ENCODE measurements at regions not wholly inside any gene's neighbourhood (a gene's known extent, or its start where the extent isn't known, plus 50 kb on each side); places are given as distances from the start of the nearest gene placed in this dataset.
"Not testable (repeated sequence)": the region's sequence is repeated elsewhere in the genome, so short reads cannot be mapped to it uniquely, and the experiment has no call there.

DNA sequence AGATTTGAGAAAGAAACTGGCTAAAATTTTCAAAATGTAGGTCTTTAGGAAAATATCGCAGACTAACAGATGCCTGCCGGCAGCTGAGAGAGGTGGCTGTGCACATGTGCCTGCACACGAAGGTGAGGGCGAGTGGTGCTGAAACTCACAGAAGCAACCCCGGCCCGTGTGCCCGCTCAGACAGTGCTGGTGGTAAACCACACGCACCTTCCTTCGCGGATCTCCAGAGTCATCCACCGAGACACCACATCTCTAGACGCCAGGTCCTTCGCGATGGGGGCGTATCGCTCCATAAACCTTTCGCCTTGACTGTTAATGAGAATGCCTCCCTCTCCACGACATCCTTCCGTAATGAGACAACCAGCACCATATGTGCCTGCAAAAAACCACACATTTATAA is 68.5 kb upstream of the TNK2 start:
- DNase-seq (ENCODE audit: extremely low read depth in 1 of 2, low read depth in 1 of 2): not testable (repeated sequence)

DNA sequence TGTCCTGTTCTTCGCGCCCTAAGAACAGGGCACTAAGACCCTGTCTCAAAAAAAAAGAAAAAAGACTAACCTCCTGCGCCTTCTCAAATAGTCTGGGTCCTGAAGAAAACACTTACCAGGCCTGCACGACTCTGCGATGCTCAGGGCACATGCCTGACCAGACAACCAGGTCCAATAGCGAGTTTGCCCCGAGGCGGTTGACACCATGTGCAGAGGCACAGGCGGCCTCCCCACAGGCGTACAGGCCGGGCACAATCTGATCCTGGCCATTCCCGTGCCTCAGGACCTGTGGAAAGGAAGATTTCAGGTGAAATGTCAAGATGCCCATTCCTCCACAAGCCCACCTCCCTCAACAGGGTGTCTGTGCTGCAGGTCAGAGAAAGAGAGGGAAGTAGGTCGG is 65.9 kb upstream of the TNK2 start:
- DNase-seq (ENCODE audit: extremely low read depth in 1 of 2, low read depth in 1 of 2): not testable (repeated sequence)

DNA sequence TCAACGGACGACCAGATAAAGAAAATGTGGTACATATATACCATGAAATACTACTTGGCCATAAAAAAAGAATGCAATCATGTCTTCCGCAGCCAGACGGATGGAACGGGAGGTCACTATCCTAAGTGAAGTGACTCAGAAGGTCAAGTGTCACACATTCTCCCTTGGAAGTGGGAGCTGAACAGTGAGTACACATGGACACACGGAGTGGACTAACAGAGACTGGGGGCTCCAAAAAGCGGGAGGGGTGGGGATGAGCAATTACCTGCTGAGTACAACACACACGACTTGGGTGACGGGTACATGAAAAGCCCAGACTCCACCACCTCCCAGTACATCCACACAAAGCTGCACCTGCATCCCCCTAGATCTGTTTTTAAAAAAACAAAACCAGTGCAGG is 62.5 kb upstream of the TNK2 start:
- not testable (repeated sequence) for DNase-seq (ENCODE audit: extremely low read depth in 1 of 2, low read depth in 1 of 2)

- not testable (repeated sequence) for DNase-seq (ENCODE audit: extremely low read depth in 1 of 2, low read depth in 1 of 2)
Measured at GRCh38 chr3:195969838-195970776, 61.8 kb upstream of the TNK2 start.

- DNase-seq (ENCODE audit: extremely low read depth in 1 of 2, low read depth in 1 of 2): not testable (repeated sequence)
Measured at GRCh38 chr3:195969341-195969740, 61.0 kb upstream of the TNK2 start.

GRCh38 chr3:195968104-195968503 is 59.8 kb upstream of the TNK2 start:
- DNase-seq (ENCODE audit: extremely low read depth in 1 of 2, low read depth in 1 of 2): not testable (repeated sequence)

DNA sequence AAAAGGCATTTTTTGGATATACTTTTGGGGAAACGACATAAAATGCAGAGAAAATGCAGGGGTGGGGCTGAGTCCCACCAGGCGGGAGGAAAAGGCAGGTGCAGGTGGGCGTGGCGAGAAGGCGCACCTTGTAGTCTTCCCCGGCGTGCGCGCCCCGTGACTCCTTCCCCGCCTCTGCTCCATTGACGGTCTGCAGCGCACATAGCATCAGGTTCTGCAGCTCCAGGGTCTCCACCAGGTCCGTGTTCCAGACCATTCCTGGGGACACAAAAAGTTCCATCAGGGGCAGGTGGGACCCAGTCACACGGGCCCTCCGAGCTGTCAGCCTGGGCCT is 59.0 kb upstream of the TNK2 start:
- DNase-seq (ENCODE audit: extremely low read depth in 1 of 2, low read depth in 1 of 2): not testable (repeated sequence)

DNA sequence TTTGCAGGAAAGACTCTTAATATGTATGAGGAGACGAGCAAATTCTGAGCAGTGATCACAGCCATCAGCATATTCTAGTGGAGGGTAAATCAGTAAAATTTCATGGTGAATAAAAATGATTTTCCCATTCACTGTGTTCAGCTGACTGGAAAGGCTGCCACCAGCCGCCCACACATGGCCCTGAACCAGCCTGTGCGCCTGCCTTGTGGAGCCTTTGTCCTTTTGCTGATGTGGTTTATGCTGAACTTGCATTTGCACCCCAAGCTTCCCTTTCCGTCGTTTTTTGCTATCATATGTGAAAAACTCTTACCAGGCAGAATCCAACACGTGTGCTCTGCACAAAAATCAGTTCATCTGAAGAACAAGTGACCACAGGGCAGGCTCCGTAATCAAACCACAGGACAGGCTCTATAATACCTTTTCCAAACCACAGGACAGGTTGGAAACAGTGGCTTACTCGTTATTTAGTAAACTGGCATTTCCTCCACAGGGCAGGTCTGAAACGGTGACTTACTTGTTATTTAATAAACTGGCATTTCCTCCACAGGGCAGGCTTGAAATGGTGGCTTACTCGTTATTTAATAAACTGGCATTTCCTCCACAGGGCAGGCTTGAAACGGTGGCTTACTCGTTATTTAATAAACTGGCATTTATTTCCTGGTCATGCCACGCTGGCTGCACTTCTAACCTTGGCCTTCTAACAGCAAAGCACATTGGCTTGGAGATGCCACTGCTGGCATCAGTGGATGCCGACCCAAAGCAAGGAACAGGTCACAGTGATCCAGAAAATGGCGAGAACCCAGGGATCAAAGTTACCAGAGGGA is 58.4 kb upstream of the TNK2 start:
- not testable (repeated sequence) for DNase-seq (ENCODE audit: extremely low read depth in 1 of 2, low read depth in 1 of 2)

DNA sequence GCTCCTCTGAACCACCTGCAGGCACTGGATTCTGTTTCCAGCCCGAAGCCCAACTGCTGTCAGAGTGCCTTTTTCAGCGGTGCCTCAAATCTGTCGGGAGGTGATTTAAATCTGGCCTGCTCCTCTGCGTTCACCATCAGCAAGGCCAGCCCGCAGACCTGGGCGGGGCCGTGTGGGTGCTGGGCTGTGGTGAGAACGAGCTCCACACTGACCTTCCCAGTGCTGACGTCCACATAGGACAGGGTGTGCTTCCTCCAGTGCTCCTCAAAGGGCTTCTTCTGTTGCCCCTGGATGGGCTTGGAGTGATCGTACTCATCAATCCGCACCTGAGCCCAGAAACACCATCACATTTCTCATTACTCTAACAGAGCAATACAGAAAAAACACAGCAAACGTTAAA is 56.9 kb upstream of the TNK2 start:
- not testable (repeated sequence) for DNase-seq (ENCODE audit: extremely low read depth in 1 of 2, low read depth in 1 of 2)

GRCh38 chr3:195964318-195965107 is 56.2 kb upstream of the TNK2 start:
- DNase-seq (ENCODE audit: extremely low read depth in 1 of 2, low read depth in 1 of 2): not testable (repeated sequence)

- not testable (repeated sequence) for DNase-seq (ENCODE audit: extremely low read depth in 1 of 2, low read depth in 1 of 2)
Measured at GRCh38 chr3:195962222-195962621, 53.9 kb upstream of the TNK2 start.

GRCh38 chr3:195960971-195961775 is 52.8 kb upstream of the TNK2 start:
- peak in 1 of 2 donors; percentile 35 for DNase-seq (ENCODE audit: extremely low read depth in 1 of 2, low read depth in 1 of 2)

DNA sequence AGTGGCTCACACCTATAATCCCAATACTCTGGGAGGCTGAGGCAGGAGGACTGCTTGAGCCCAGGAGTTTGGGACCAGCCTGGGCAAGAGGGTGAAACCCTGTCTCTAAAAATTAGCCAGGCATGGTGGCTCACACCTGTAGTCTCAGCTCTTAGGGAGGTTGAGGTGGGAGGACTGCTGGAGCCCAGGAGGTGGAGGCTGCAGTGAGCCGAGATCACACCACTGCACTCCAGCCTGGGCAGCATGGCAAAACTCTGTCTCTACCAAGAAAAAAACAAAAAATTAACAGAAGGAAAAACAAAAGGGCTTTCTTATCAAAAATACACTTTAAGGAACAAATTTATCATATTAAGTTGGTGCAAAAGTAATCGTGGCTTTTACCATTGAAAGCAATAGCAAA is 51.8 kb upstream of the TNK2 start:
- not testable (repeated sequence) for DNase-seq (ENCODE audit: extremely low read depth in 1 of 2, low read depth in 1 of 2)

DNA sequence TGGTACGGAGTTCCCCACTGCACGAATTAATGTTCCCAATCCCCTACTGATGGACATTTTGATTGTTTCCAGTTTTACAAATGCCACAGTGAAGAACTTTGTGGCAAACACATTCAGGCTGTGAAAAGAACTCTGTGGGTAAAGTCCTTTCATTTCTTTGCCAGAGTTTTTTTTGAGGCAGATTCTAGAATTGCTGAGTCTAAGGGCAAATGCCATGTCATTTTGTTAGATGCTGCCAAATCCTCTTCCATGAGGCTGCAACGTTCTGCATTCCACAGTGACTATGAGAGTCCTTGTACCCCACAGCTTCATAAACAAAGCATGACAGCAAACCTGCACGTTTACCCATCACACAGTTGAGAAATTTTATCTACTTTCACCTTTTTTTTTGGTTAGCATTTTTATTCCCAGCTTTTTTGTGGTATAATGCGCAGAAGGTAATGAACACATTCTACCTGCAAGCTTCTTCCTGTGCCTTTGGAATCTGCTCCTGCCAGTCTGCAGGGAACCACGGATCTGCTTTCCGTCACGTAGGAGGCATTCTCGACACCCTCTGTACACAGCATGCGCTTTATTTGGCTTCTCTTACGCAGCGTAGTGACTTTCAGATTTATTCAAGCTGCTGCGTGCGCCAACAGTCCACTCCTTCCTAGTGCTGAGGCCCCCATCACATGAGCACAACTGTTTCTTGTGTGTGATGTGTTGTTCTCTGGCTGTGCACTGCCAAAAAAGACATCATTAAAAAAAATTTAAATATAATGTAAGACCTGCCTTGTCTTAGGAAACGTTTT is 51.2 kb upstream of the TNK2 start:
- DNase-seq (ENCODE audit: extremely low read depth in 1 of 2, low read depth in 1 of 2): not testable (repeated sequence)

DNA sequence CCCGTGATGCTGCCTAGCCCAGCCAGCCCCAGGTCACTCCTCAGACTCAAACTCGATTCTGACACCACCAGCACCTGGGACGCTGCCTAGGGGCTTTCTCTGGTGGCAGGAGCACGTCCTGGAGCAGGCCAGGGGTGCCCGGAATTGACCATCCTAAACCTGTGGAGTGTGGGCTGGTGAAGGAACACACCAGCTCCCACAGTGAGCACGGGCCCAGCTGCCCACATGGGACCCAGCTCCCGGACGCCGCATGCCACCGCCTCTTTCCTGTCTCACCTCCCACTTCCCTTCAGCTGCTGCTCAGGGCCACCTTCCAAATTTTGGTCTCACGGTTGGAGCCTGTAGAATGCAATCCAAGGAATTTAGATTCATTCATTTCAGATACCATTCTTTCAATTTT is 50.4 kb upstream of the TNK2 start:
- DNase-seq (ENCODE audit: extremely low read depth in 1 of 2, low read depth in 1 of 2): not testable (repeated sequence)

All from stimulated activated CD8-positive, alpha-beta memory T cell treated with anti-CD3 and anti-CD28 coated beads, Interleukin-7, amount 100 ng/mL, for 48 hours (primary cell).